H9 (cell line): ENCODE measurements at regions not wholly inside any gene's neighbourhood (a gene's known extent, or its start where the extent isn't known, plus 50 kb on each side); places are given as distances from the start of the nearest gene placed in this dataset.

Source experiments
- DNase-seq: peaks from one replicate; pipeline ENCODE4 v3.0.0-alpha.2; 2017
- H2AFZ ChIP-seq: one replicate; pipeline ENCODE4 v1.6.1; 2013; ENCODE audit warnings: mild to moderate bottlenecking, low read length, control low read depth, moderate library complexity
- H2AK5ac ChIP-seq: 2 replicates; pipeline ENCODE4 v1.6.1; 2013; ENCODE audit warnings: low read length, control low read depth, mixed read lengths; ENCODE audit not compliant: insufficient read length
- H2BK120ac ChIP-seq: one replicate; pipeline ENCODE4 v1.6.1; 2013; ENCODE audit warnings: low read depth, mild to moderate bottlenecking, low read length, control low read depth, inconsistent platforms; ENCODE audit not compliant: poor library complexity, severe bottlenecking
- H2BK12ac ChIP-seq: 2 replicates; pipeline ENCODE4 v1.6.1; 2013; ENCODE audit warnings: low read length, control low read depth, mixed read lengths, low read depth; ENCODE audit not compliant: insufficient read length
- H2BK15ac ChIP-seq: 2 replicates; pipeline ENCODE4 v1.6.1; 2013; ENCODE audit warnings: low read depth, low read length, control low read depth
- H2BK20ac ChIP-seq: one replicate; pipeline ENCODE4 v1.6.1; 2013; ENCODE audit warnings: low read depth, mild to moderate bottlenecking, low read length, control low read depth, inconsistent platforms; ENCODE audit not compliant: poor library complexity, severe bottlenecking
- H2BK5ac ChIP-seq: 2 replicates; pipeline ENCODE4 v1.6.1; 2013; ENCODE audit warnings: low read length, control low read depth, mixed read lengths; ENCODE audit not compliant: insufficient read length
- H3K14ac ChIP-seq: 2 replicates; pipeline ENCODE4 v1.6.1; 2013; ENCODE audit warnings: low read length, control low read depth; ENCODE audit not compliant: insufficient read depth
- H3K18ac ChIP-seq: 2 replicates; pipeline ENCODE4 v1.6.1; 2013; ENCODE audit warnings: low read depth, mild to moderate bottlenecking, mixed read lengths, low read length, control low read depth; ENCODE audit not compliant: insufficient read length
- H3K23ac ChIP-seq: 2 replicates; pipeline ENCODE4 v1.6.1; 2013; ENCODE audit warnings: low read length, control low read depth, mixed read lengths, low read depth; ENCODE audit not compliant: insufficient read length
- H3K23me2 ChIP-seq: 2 replicates; pipeline ENCODE4 v1.6.1; 2013; ENCODE audit warnings: low read depth, mild to moderate bottlenecking, mixed read lengths, low read length, control low read depth; ENCODE audit not compliant: insufficient read length, poor library complexity, severe bottlenecking
- H3K27ac ChIP-seq: 2 replicates; pipeline ENCODE4 v1.5.1; 2013; ENCODE audit warnings: low read length, control low read depth, mixed read lengths, low read depth; ENCODE audit not compliant: insufficient read length
- H3K27me3 ChIP-seq: 2 replicates; pipeline ENCODE4 v1.6.1; 2013; ENCODE audit warnings: low read length, control low read depth, inconsistent platforms; ENCODE audit not compliant: insufficient read depth
- H3K4ac ChIP-seq: 2 replicates; pipeline ENCODE4 v1.6.1; 2013; ENCODE audit warnings: low read depth, mild to moderate bottlenecking, control low read depth, inconsistent platforms, low read length, moderate library complexity
- H3K4me1 ChIP-seq: 2 replicates; pipeline ENCODE4 v1.6.1; 2013; ENCODE audit warnings: low read length, control low read depth, inconsistent platforms; ENCODE audit not compliant: insufficient read depth
- H3K4me2 ChIP-seq: 2 replicates; pipeline ENCODE4 v1.6.1; 2013; ENCODE audit warnings: low read length, control low read depth, mixed read lengths; ENCODE audit not compliant: insufficient read length, insufficient read depth
- H3K56ac ChIP-seq: 2 replicates; pipeline ENCODE4 v1.6.1; 2013; ENCODE audit warnings: low read depth, mild to moderate bottlenecking, mixed read lengths, low read length, control low read depth; ENCODE audit not compliant: insufficient read length
- H3K79me1 ChIP-seq: 2 replicates; pipeline ENCODE4 v1.6.1; 2013; ENCODE audit warnings: low read depth, mild to moderate bottlenecking, moderate library complexity, low read length, control low read depth, inconsistent platforms; ENCODE audit not compliant: insufficient read depth, poor library complexity, severe bottlenecking
- H3K79me2 ChIP-seq: 2 replicates; pipeline ENCODE4 v1.6.1; 2013; ENCODE audit warnings: low read length, control low read depth, inconsistent platforms; ENCODE audit not compliant: insufficient read depth
- H3K9ac ChIP-seq: 2 replicates; pipeline ENCODE4 v1.6.1; 2013; ENCODE audit warnings: low read length, control low read depth, mixed read lengths; ENCODE audit not compliant: insufficient read length; ENCODE audit errors: extremely low read depth
- H3K9me3 ChIP-seq: one replicate; pipeline ENCODE4 v1.6.1; 2013; ENCODE audit warnings: low read depth, low read length, inconsistent platforms; ENCODE audit not compliant: control insufficient read depth
- H3T11ph ChIP-seq: one replicate; pipeline ENCODE4 v1.6.1; 2013; ENCODE audit warnings: mild to moderate bottlenecking, low read length, control low read depth, inconsistent platforms
- H4K20me1 ChIP-seq: one replicate; pipeline ENCODE4 v1.6.1; 2013; ENCODE audit not compliant: control insufficient read depth, insufficient read length, insufficient read depth
- H4K5ac ChIP-seq: 2 replicates; pipeline ENCODE4 v1.6.1; 2013; ENCODE audit warnings: low read depth, mild to moderate bottlenecking, mixed read lengths, low read length, control low read depth; ENCODE audit not compliant: insufficient read length
- H4K8ac ChIP-seq: replicated peaks from 2 replicates; pipeline ENCODE4 v1.6.1; 2013; ENCODE audit warnings: low read length, control low read depth, mixed read lengths, low read depth; ENCODE audit not compliant: insufficient read length
- H4K91ac ChIP-seq: 2 replicates; pipeline ENCODE4 v1.6.1; 2013; ENCODE audit warnings: low read depth, mild to moderate bottlenecking, moderate library complexity, mixed read lengths, low read length, control low read depth; ENCODE audit not compliant: insufficient read length
- H3K27ac Mint-ChIP-seq, 3 experiments: 2 replicates in 2 of 3; 3 replicates in 1 of 3; pipeline ENCODE4 v1.8.0; 2020 to 2021; ENCODE audit warnings: mixed read lengths in 3 of 3, mild to moderate bottlenecking in 1 of 3, moderate library complexity in 1 of 3
- H3K27me3 Mint-ChIP-seq: 2 replicates; pipeline ENCODE4 v1.8.0; 2021; ENCODE audit warnings: low read depth, mild to moderate bottlenecking, moderate library complexity, mixed read lengths
- H3K36me3 Mint-ChIP-seq, 3 experiments: 2 replicates in 2 of 3; 3 replicates in 1 of 3; pipeline ENCODE4 v1.8.0; 2020 to 2021; ENCODE audit warnings: low read depth in 3 of 3, mixed read lengths in 3 of 3; ENCODE audit not compliant: insufficient read depth in 1 of 3
- H3K4me1 Mint-ChIP-seq, 2 experiments: 2 replicates each; pipeline ENCODE4 v1.8.0; 2020; ENCODE audit warnings: mixed read lengths in 2 of 2
- H3K4me3 Mint-ChIP-seq, 2 experiments: 2 replicates in 1 of 2; 3 replicates in 1 of 2; pipeline ENCODE4 v1.8.0; 2020 to 2021; ENCODE audit warnings: mild to moderate bottlenecking in 2 of 2, mixed read lengths in 2 of 2, moderate library complexity in 1 of 2
- H3K9me3 Mint-ChIP-seq, 2 experiments: 2 replicates in 1 of 2; 3 replicates in 1 of 2; pipeline ENCODE4 v1.8.0; 2020; ENCODE audit warnings: mild to moderate bottlenecking in 2 of 2, mixed read lengths in 2 of 2, moderate library complexity in 1 of 2
- CTCF ChIP-seq: fragments of 200-600 bp; sonication (generic); conservative IDR thresholded peaks from 3 replicates; pipeline ENCODE4 v1.8.0; 2021; ENCODE audit warnings: antibody characterized with exemption, mild to moderate bottlenecking
- WGBS: extraction: QIAGEN DNeasy Blood & Tissue Kit; methylation state at CpG from one replicate; pipeline ENCODE4 v1.1.7; 2013; ENCODE audit warnings: missing lambda C conversion rate, low lambda C conversion rate, mixed read lengths; ENCODE audit not compliant: insufficient read length; ENCODE audit errors: extremely low coverage; 5-methylcytosine and 5-hydroxymethylcytosine counted together

GRCh38 chr12:94805749-94806529 is 155.6 kb upstream of the TMCC3 start:
- no peak overlapping the region for H3K18ac ChIP-seq
- no peaks in the 10 kb centered on the region for H3K4me1 Mint-ChIP-seq
- H4K20me1 ChIP-seq, result no peaks in the 10 kb centered on the region
- H3K36me3 Mint-ChIP-seq, result no peaks in the 10 kb centered on the region
- no peaks in the 10 kb centered on the region for H3K4me1 ChIP-seq
- H3K9me3 Mint-ChIP-seq, result peaks cover 1 to 2% of the 10 kb centered on the region in 2 experiments; a peak in 2 of 5 replicates
- 100% methylated on average over 1 of the region's 2 CpGs for WGBS
- H2AK5ac ChIP-seq, result no peak overlapping the region
- no peaks in the 10 kb centered on the region for H3K27me3 ChIP-seq
- no peak overlapping the region for H3K27ac ChIP-seq
- H4K5ac ChIP-seq, result no peak overlapping the region
- H2BK120ac ChIP-seq, result no peak overlapping the region
- no peaks in the 10 kb centered on the region for H3K79me2 ChIP-seq
- DNase-seq, result no peak
- no peak overlapping the region for H3K4me2 ChIP-seq
- H3K9ac ChIP-seq, result no peak overlapping the region
- no peak overlapping the region for H3K4ac ChIP-seq
- no peak overlapping the region for H4K8ac ChIP-seq
- no peak overlapping the region for H4K91ac ChIP-seq
- no peak overlapping the region for H3T11ph ChIP-seq
- H3K23me2 ChIP-seq, result no peaks in the 10 kb centered on the region
- no peak overlapping the region for H3K14ac ChIP-seq
- no peak overlapping the region for H2BK20ac ChIP-seq
- H3K27me3 Mint-ChIP-seq, result peaks cover 5% of the 10 kb centered on the region
- no peak overlapping the region for H2BK15ac ChIP-seq
- no peak overlapping the region for H3K27ac Mint-ChIP-seq
- no peak for TF ChIP-seq CTCF
- H3K79me1 ChIP-seq, result no peaks in the 10 kb centered on the region
- H3K9me3 ChIP-seq, result no peaks in the 10 kb centered on the region
- no peak overlapping the region for H3K56ac ChIP-seq
- H3K23ac ChIP-seq, result no peak overlapping the region
- no peak overlapping the region for H2BK12ac ChIP-seq
- H2AFZ ChIP-seq, result no peak overlapping the region
- no peak overlapping the region for H3K4me3 Mint-ChIP-seq
- H2BK5ac ChIP-seq, result no peak overlapping the region
